Psoas muscle (tissue), 7 donors: ENCODE measurements at regions not wholly inside any gene's neighbourhood (a gene's known extent, or its start where the extent isn't known, plus 50 kb on each side); places are given as distances from the start of the nearest gene placed in this dataset.

Experiments
- ATAC-seq, 4 donors: fragments of 200-7000 bp; cut with Tn5 transposase; one replicate each; pipeline ENCODE4 v1.9.1; 2020; ENCODE audit warnings: moderate library complexity in 3 of 4, mild to moderate bottlenecking in 2 of 4
- DNase-seq, 2 donors: peaks; one replicate each; pipeline ENCODE4 v3.0.0-alpha.2; 2020
- H3K27ac ChIP-seq: fragments of 200-600 bp; one replicate; pipeline ENCODE4 v1.8.0; 2022
- H3K27me3 ChIP-seq, 3 donors: fragments of 200-600 bp in 1 of 3; one replicate each; pipeline versions ENCODE4 v1.6.1 to v1.8.0; 2013 to 2022; ENCODE audit warnings: low read length in 2 of 3, mild to moderate bottlenecking in 2 of 3, moderate library complexity in 1 of 3; ENCODE audit not compliant: insufficient read depth in 3 of 3
- H3K36me3 ChIP-seq, 2 donors: fragments of 200-600 bp in 1 of 2; one replicate each; pipeline versions ENCODE4 v1.6.1 to v1.8.0; 2013 to 2022; ENCODE audit warnings: low read depth in 1 of 2, mild to moderate bottlenecking in 1 of 2, moderate library complexity in 1 of 2; ENCODE audit not compliant: insufficient read depth in 1 of 2
- H3K4me1 ChIP-seq: fragments of 200-600 bp; one replicate; pipeline ENCODE4 v1.8.0; 2022
- H3K4me3 ChIP-seq: fragments of 200-600 bp; one replicate; pipeline ENCODE4 v1.8.0; 2022; ENCODE audit warnings: mild to moderate bottlenecking
- H3K9me3 ChIP-seq: fragments of 200-600 bp; one replicate; pipeline ENCODE4 v1.8.0; 2022
- CTCF ChIP-seq: fragments of 200-600 bp; IDR thresholded peaks from one replicate; pipeline ENCODE4 v1.8.0; 2022; ENCODE audit warnings: antibody characterized with exemption
- WGBS, 3 donors: extraction: QIAGEN DNeasy Blood & Tissue Kit; methylation state at CpG; one replicate each; pipeline versions ENCODE4 v1.1.6 to v1.1.7; 2013; 5-methylcytosine and 5-hydroxymethylcytosine counted together
- intact Hi-C, 2 donors: fragments of 100-400 bp; cut with DNase I; formaldehyde crosslinking; loops; one replicate each; pipeline versions ENCODE4 v1.11.0 to v1.14.2; 2022
- donor health status: healthy with polysubstance abuse.
- donor health status: DM: no; HTN: no; CAD: no; lungs with moderate emphysema.
- donor health status: Bipolar disorder and iron deficiency.
- donor health status: healthy.
- donor health status: DM: yes; HTN: yes; CAD: no.
- donor health status: DM: no; HTN: no; CAD: no.
- donor health status: DM: yes; HTN: yes; CAD: no.

GRCh38 chr1:172882385-172882784 lies 168.4 kb downstream of the TNFSF18 start:
- Histone ChIP-seq H3K9me3 (no peaks in the 10 kb centered on the region), H3K27ac (no peak overlapping the region), H3K4me3 (no peak overlapping the region), H3K36me3 (no peaks in the 10 kb centered on the region), H3K4me1 (peaks cover 9% of the 10 kb centered on the region), H3K27me3 (peaks cover 0 to 2% (median 0%) of the 10 kb centered on the region in 3 donors)
- no peak for TF ChIP-seq CTCF
- no peak for DNase-seq
- intact Hi-C loops, result no loop called here
- no peak for ATAC-seq

- DNase-seq, result no peak
- Histone ChIP-seq H3K4me1 (peaks cover 9% of the 10 kb centered on the region), H3K36me3 (no peaks in the 10 kb centered on the region), H3K27ac (no peak overlapping the region), H3K4me3 (no peak overlapping the region), H3K27me3 (peaks cover 0 to 2% (median 0%) of the 10 kb centered on the region in 3 donors), H3K9me3 (no peaks in the 10 kb centered on the region)
- WGBS, 3 donors, result 80 to 82% (median 81%) methylated on average over 6 of the region's 6 CpGs
- intact Hi-C loops, result no loop called here
- no peak for TF ChIP-seq CTCF
- no peak for ATAC-seq
These were observed 167.9 kb downstream of the TNFSF18 start for GRCh38 chr1:172882791-172883386.

GRCh38 chr1:172883387-172883791 lies 167.4 kb downstream of the TNFSF18 start:
- no peak overlapping the region for H3K27ac ChIP-seq
- ATAC-seq (no peak), DNase-seq (no peak)
- H3K36me3 ChIP-seq, result no peaks in the 10 kb centered on the region
- peaks cover 0 to 2% (median 0%) of the 10 kb centered on the region in 3 donors for H3K27me3 ChIP-seq
- no peak overlapping the region for H3K4me3 ChIP-seq
- TF ChIP-seq CTCF, result no peak
- 36 to 46% (median 38%) methylated on average over 3 of the region's 3 CpGs for WGBS, 3 donors
- intact Hi-C loops, result no loop called here
- no peaks in the 10 kb centered on the region for H3K9me3 ChIP-seq
- peaks cover 9% of the 10 kb centered on the region for H3K4me1 ChIP-seq

GRCh38 chr1:172883844-172884243 lies 166.9 kb downstream of the TNFSF18 start:
- no peak overlapping the region for H3K27ac ChIP-seq
- WGBS, 3 donors, result 8 to 29% (median 14%) methylated on average over 1 of the region's 1 CpG
- no peak overlapping the region for H3K4me3 ChIP-seq
- DNase-seq (no peak), ATAC-seq (no peak)
- no peak for TF ChIP-seq CTCF
- H3K27me3 ChIP-seq, result peaks cover 0 to 2% (median 0%) of the 10 kb centered on the region in 3 donors
- no peaks in the 10 kb centered on the region for H3K36me3 ChIP-seq
- H3K4me1 ChIP-seq, result peaks cover 9% of the 10 kb centered on the region
- intact Hi-C loops, result no loop called here
- H3K9me3 ChIP-seq, result no peaks in the 10 kb centered on the region

GRCh38 chr1:172885411-172885810 lies 165.3 kb downstream of the TNFSF18 start:
- peaks cover 0 to 2% (median 0%) of the 10 kb centered on the region in 3 donors for H3K27me3 ChIP-seq
- peaks cover 9% of the 10 kb centered on the region for H3K4me1 ChIP-seq
- TF ChIP-seq CTCF, result no peak
- H3K9me3 ChIP-seq, result no peaks in the 10 kb centered on the region
- ATAC-seq, result peak in 3 of 4 donors; percentile 50 to 55 (median 54)
- intact Hi-C loops, result no loop called here
- H3K36me3 ChIP-seq, result no peaks in the 10 kb centered on the region
- no peak for DNase-seq
- H3K4me3 ChIP-seq, result no peak overlapping the region
- H3K27ac ChIP-seq, result no peak overlapping the region
